Transverse colon (tissue), 4 donors: ENCODE measurements at regions not wholly inside any gene's neighbourhood (a gene's known extent, or its start where the extent isn't known, plus 50 kb on each side); places are given as distances from the start of the nearest gene placed in this dataset.

Source experiments
- EP300 ChIP-seq: sonication (generic); formaldehyde crosslinking; IDR thresholded peaks from one replicate; pipeline ENCODE4 v1.6.1; 2017; ENCODE audit warnings: antibody characterized with exemption, low read depth
- POLR2A ChIP-seq: fragments of 450-650 bp; IDR thresholded peaks from one replicate; pipeline ENCODE4 v1.6.1; 2016; ENCODE audit warnings: antibody characterized with exemption, mild to moderate bottlenecking, moderate library complexity
- POLR2AphosphoS5 ChIP-seq, 3 donors: sonication (generic); formaldehyde crosslinking; IDR thresholded peaks; one replicate each; pipeline ENCODE4 v1.6.1; 2016; ENCODE audit warnings: antibody characterized with exemption in 3 of 3
- TF ChIP-seq, protein P1 (sequence below), 5 experiments: fragments of 200-600 bp in 3 of 5; fragments of 450-650 bp in 2 of 5; sonication (generic) in 3 of 5; IDR thresholded peaks; 1 replicate in 2 of 5; 2 replicates in 3 of 5; pipeline ENCODE4 v1.5.1; 2016 to 2017; ENCODE audit warnings: antibody characterized with exemption in 5 of 5, inconsistent platforms in 3 of 5, mild to moderate bottlenecking in 2 of 5, moderate library complexity in 1 of 5

DNA sequence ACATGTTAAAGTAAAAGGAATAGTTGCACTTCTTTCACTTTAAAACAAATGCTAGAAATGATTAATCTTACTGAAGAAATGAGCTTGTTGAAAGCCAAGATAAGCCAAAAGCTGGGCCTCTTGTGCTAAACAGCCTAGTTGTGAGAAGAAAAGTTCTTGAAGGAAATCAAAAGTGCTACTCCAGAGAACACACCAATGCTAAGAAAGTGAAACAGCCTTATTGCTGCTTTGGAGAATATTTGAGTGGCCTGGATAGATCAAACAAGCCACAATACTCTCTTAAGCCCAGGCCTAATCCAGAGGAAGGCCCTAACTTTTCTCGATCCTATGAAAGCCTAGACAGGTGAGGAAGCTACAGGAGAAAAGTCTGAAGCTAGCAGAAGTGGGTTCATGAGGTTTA, 967.9 kb upstream of the INTU start:
- TF ChIP-seq, protein P1, sequence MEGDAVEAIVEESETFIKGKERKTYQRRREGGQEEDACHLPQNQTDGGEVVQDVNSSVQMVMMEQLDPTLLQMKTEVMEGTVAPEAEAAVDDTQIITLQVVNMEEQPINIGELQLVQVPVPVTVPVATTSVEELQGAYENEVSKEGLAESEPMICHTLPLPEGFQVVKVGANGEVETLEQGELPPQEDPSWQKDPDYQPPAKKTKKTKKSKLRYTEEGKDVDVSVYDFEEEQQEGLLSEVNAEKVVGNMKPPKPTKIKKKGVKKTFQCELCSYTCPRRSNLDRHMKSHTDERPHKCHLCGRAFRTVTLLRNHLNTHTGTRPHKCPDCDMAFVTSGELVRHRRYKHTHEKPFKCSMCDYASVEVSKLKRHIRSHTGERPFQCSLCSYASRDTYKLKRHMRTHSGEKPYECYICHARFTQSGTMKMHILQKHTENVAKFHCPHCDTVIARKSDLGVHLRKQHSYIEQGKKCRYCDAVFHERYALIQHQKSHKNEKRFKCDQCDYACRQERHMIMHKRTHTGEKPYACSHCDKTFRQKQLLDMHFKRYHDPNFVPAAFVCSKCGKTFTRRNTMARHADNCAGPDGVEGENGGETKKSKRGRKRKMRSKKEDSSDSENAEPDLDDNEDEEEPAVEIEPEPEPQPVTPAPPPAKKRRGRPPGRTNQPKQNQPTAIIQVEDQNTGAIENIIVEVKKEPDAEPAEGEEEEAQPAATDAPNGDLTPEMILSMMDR (IDR thresholded peaks at IDR 0.05) = no peak
- TF ChIP-seq POLR2AphosphoS5 (IDR thresholded peaks at IDR 0.05) = no peak
- TF ChIP-seq POLR2A = no peak
- no peak for TF ChIP-seq EP300
